Stimulated activated memory B cell treated with anti-CD40 and anti-IgM and Interleukin-4, amounts not matched to agents 10 μg/mL and 1 μg/mL and 100 μg/mL, for 72 hours (primary cell): ENCODE measurements at regions not wholly inside any gene's neighbourhood (a gene's known extent, or its start where the extent isn't known, plus 50 kb on each side); places are given as distances from the start of the nearest gene placed in this dataset.

Experiments used
- ATAC-seq: fragments of 150-1000 bp; cut with Tn5 transposase; 2 replicates; pipeline ENCODE4 v1.10.0; 2021
- H3K27ac Mint-ChIP-seq: one replicate; pipeline ENCODE4 v1.8.0; 2022; ENCODE audit warnings: mild to moderate bottlenecking, mixed read lengths
- H3K27me3 Mint-ChIP-seq: one replicate; pipeline ENCODE4 v1.8.0; 2022; ENCODE audit warnings: mixed read lengths
- H3K36me3 Mint-ChIP-seq: one replicate; pipeline ENCODE4 v1.8.0; 2022; ENCODE audit warnings: mixed read lengths
- H3K4me1 Mint-ChIP-seq: one replicate; pipeline ENCODE4 v1.8.0; 2022; ENCODE audit warnings: mixed read lengths
- H3K4me3 Mint-ChIP-seq: one replicate; pipeline ENCODE4 v1.8.0; 2022; ENCODE audit warnings: mild to moderate bottlenecking, moderate library complexity, mixed read lengths
- H3K9me3 Mint-ChIP-seq: one replicate; pipeline ENCODE4 v1.8.0; 2022; ENCODE audit warnings: mixed read lengths

DNA sequence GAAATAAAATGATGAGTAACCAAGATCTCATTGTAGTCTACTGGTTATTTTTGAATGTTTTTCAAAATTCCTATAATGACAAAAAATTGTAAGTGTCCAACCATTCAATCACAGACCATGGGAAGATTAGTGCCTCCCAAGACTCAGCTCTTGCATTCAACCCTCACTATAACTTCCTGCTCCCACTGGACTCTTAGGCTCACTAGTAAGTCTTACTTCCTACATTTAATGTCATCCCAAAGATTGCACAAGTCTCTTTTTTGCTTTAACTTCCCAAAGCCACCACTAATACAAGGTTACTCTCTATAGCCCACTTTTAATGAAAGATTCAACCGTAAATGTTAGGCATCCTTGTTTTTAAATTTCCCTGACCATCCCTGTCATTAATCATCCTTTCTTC, 111.9 kb upstream of the NRBF2 start:
- H3K36me3 Mint-ChIP-seq, result no peaks in the 10 kb centered on the region
- no peak for ATAC-seq
- H3K4me3 Mint-ChIP-seq, result no peak overlapping the region
- no peaks in the 10 kb centered on the region for H3K4me1 Mint-ChIP-seq
- no peak overlapping the region for H3K27ac Mint-ChIP-seq
- H3K9me3 Mint-ChIP-seq, result no peaks in the 10 kb centered on the region
- H3K27me3 Mint-ChIP-seq, result no peaks in the 10 kb centered on the region

- Mint-ChIP-seq H3K4me1 (peaks cover 12% of the 10 kb centered on the region), H3K27ac (no peak overlapping the region), H3K9me3 (no peaks in the 10 kb centered on the region), H3K4me3 (no peak overlapping the region), H3K27me3 (no peaks in the 10 kb centered on the region), H3K36me3 (no peaks in the 10 kb centered on the region)
- ATAC-seq, result peak; percentile 67
Measured at GRCh38 chr10:63013755-63014154, 119.4 kb upstream of the NRBF2 start.

GRCh38 chr10:63012623-63013022, 120.5 kb upstream of the NRBF2 start:
- H3K4me3 Mint-ChIP-seq, result no peak overlapping the region
- no peaks in the 10 kb centered on the region for H3K9me3 Mint-ChIP-seq
- H3K27me3 Mint-ChIP-seq, result no peaks in the 10 kb centered on the region
- no peak for ATAC-seq
- H3K27ac Mint-ChIP-seq, result peak overlapping the region; percentile 15
- H3K4me1 Mint-ChIP-seq, result peaks cover 12% of the 10 kb centered on the region
- no peaks in the 10 kb centered on the region for H3K36me3 Mint-ChIP-seq

GRCh38 chr10:63010203-63010602, 122.9 kb upstream of the NRBF2 start:
- Mint-ChIP-seq H3K27me3 (no peaks in the 10 kb centered on the region), H3K9me3 (no peaks in the 10 kb centered on the region), H3K27ac (no peak overlapping the region), H3K4me1 (peaks cover 12% of the 10 kb centered on the region), H3K4me3 (no peak overlapping the region), H3K36me3 (no peaks in the 10 kb centered on the region)
- ATAC-seq, result no peak

DNA sequence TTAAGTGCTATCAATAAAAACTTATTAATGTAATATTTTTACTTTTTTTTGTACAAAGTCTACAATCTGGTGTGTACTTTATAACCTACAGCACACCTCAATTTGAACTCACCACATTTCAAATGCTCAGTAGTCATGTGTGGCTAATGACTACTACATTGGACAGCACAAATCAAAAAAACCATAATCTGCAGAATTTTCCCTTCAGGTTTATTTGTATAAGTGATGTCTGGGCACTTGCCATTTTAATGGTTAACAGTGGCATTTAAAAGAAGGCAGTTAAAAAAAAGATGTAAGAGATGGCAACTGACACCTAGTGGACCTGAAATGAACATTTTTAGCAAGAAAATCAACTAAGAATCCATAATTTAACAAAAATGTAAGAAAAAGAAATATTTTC, 124.6 kb upstream of the NRBF2 start:
- Mint-ChIP-seq H3K4me1 (peaks cover 7% of the 10 kb centered on the region), H3K27ac (no peak overlapping the region)
- no peak for ATAC-seq

DNA sequence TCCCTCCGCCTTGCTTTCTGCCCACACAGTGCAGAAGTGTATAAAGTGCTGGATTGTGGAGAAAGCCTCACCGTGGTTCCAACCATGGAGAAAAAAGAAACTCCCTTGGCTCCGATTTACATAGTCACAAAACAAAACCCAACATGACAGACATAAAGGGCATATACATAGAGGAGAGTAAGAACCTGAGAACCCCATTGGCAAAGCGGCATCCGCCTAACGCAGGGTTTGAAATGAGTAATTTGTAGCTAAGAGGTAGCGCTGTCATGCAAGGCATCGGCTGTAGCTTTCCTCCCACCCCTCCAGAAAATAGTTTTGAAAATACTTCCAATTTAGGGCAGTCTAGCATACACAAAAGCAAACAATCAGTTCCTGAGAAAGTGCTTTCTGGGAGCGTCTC, 126.0 kb upstream of the NRBF2 start:
- Mint-ChIP-seq H3K27me3 (no peaks in the 10 kb centered on the region), H3K36me3 (no peaks in the 10 kb centered on the region), H3K4me1 (no peaks in the 10 kb centered on the region), H3K27ac (no peak overlapping the region), H3K4me3 (no peak overlapping the region), H3K9me3 (no peaks in the 10 kb centered on the region)
- no peak for ATAC-seq

More for the DNA sequence above, 124.6 kb upstream of the NRBF2 start:
- H3K27me3 Mint-ChIP-seq, result no peaks in the 10 kb centered on the region
- H3K4me3 Mint-ChIP-seq, result no peak overlapping the region
- H3K9me3 Mint-ChIP-seq, result no peaks in the 10 kb centered on the region
- H3K36me3 Mint-ChIP-seq, result no peaks in the 10 kb centered on the region

- ATAC-seq, result no peak
- no peak overlapping the region for H3K4me3 Mint-ChIP-seq
- H3K9me3 Mint-ChIP-seq, result no peaks in the 10 kb centered on the region
- H3K27me3 Mint-ChIP-seq, result no peaks in the 10 kb centered on the region
- no peaks in the 10 kb centered on the region for H3K4me1 Mint-ChIP-seq
- H3K27ac Mint-ChIP-seq, result no peak overlapping the region
- no peaks in the 10 kb centered on the region for H3K36me3 Mint-ChIP-seq
Measured at GRCh38 chr10:63005246-63005645, 127.9 kb upstream of the NRBF2 start.

GRCh38 chr10:63003816-63004453, 129.2 kb upstream of the NRBF2 start:
- Mint-ChIP-seq H3K4me1 (no peaks in the 10 kb centered on the region), H3K27me3 (peaks cover 3% of the 10 kb centered on the region), H3K9me3 (no peaks in the 10 kb centered on the region), H3K36me3 (no peaks in the 10 kb centered on the region), H3K4me3 (no peak overlapping the region), H3K27ac (no peak overlapping the region)
- ATAC-seq, result no peak

GRCh38 chr10:62996925-62997324, 136.2 kb upstream of the NRBF2 start:
- H3K27me3 Mint-ChIP-seq, result peaks cover 8% of the 10 kb centered on the region
- no peaks in the 10 kb centered on the region for H3K9me3 Mint-ChIP-seq
- H3K4me1 Mint-ChIP-seq, result peaks cover 22% of the 10 kb centered on the region
- no peak overlapping the region for H3K27ac Mint-ChIP-seq
- H3K36me3 Mint-ChIP-seq, result no peaks in the 10 kb centered on the region
- no peak for ATAC-seq
- H3K4me3 Mint-ChIP-seq, result no peak overlapping the region

DNA sequence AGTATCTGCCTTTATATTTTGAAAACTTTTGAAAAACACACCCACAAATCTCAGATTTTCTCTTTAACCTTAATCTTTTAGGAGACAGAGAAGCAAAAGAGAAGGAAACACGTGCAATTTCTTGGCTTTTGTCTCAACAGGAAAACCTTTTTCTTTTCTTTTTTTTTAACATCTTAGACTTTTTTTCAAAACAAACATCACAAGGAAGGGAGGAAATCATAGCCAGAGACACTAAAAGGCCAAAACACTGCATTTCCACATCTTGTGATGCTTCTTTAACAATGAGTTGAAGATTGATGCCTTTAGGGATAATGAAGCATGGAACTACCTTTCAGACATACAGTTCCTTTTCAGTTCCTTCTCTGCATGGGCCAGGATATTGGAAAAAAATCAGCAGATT, 136.6 kb upstream of the NRBF2 start:
- Mint-ChIP-seq H3K9me3 (no peaks in the 10 kb centered on the region), H3K27ac (no peak overlapping the region), H3K4me1 (peaks cover 27% of the 10 kb centered on the region), H3K4me3 (no peak overlapping the region), H3K27me3 (peaks cover 8% of the 10 kb centered on the region), H3K36me3 (no peaks in the 10 kb centered on the region)
- no peak for ATAC-seq

GRCh38 chr10:62993121-62993520, 140.0 kb upstream of the NRBF2 start:
- Mint-ChIP-seq H3K4me1 (peaks cover 27% of the 10 kb centered on the region), H3K4me3 (peak overlapping the region; percentile 65), H3K27me3 (no peaks in the 10 kb centered on the region), H3K36me3 (no peaks in the 10 kb centered on the region), H3K27ac (peak overlapping the region; percentile 94), H3K9me3 (no peaks in the 10 kb centered on the region)
- ATAC-seq, result no peak

DNA sequence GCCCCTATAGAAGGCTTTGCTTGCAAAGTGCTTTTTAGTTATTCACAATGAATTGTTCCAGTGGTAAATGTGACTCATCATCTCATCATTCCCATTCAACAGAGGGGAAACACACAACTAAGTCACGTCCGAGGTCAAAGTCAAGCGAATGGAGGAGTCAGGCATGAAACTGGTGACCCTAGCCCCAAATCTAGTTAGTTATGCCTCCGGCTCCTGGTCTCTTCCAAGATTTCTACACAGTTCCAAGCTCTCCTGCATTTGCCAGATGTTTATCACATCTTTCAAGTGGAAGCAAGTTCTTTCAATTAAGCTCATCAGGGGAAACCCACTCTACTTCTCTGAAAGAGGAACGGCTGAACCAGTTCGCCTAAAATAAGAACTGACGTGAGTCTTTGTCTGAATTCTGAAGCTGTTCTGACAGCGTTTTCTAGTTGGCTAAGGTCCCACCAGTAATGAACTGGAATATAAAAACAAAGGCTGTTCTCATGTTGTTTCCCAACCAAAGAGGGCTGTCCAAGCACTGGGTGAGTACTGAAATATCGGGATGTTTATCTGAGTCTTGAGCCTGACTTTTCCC, 140.9 kb upstream of the NRBF2 start:
- H3K4me1 Mint-ChIP-seq, result peaks cover 27% of the 10 kb centered on the region
- peak overlapping the region; percentile 65 for H3K4me3 Mint-ChIP-seq
- no peaks in the 10 kb centered on the region for H3K27me3 Mint-ChIP-seq
- peak overlapping the region; percentile 94 for H3K27ac Mint-ChIP-seq
- ATAC-seq, result peak; percentile 86
- no peaks in the 10 kb centered on the region for H3K36me3 Mint-ChIP-seq
- no peaks in the 10 kb centered on the region for H3K9me3 Mint-ChIP-seq

DNA sequence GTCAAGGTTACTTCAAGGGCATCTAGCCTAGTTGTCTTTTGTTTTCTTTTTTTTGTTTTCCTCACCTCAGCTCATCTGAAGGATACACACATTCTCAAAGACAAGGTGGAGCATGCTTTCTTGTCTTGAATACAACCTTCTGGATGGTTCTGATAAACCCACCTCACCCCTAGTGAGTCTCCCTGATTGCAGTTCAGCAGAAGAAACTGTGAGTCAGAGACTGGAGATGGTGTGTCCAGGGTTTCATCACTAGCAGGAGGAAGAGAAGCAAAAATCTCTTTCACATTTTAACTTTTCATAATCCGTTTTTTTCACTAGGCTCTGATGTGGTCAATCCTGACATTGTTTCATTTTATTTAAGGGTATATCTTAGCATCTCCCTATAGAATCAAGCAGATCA, 143.0 kb upstream of the NRBF2 start:
- no peaks in the 10 kb centered on the region for H3K9me3 Mint-ChIP-seq
- no peak overlapping the region for H3K4me3 Mint-ChIP-seq
- H3K27me3 Mint-ChIP-seq, result no peaks in the 10 kb centered on the region
- H3K36me3 Mint-ChIP-seq, result no peaks in the 10 kb centered on the region
- H3K27ac Mint-ChIP-seq, result no peak overlapping the region
- H3K4me1 Mint-ChIP-seq, result peaks cover 23% of the 10 kb centered on the region
- no peak for ATAC-seq

DNA sequence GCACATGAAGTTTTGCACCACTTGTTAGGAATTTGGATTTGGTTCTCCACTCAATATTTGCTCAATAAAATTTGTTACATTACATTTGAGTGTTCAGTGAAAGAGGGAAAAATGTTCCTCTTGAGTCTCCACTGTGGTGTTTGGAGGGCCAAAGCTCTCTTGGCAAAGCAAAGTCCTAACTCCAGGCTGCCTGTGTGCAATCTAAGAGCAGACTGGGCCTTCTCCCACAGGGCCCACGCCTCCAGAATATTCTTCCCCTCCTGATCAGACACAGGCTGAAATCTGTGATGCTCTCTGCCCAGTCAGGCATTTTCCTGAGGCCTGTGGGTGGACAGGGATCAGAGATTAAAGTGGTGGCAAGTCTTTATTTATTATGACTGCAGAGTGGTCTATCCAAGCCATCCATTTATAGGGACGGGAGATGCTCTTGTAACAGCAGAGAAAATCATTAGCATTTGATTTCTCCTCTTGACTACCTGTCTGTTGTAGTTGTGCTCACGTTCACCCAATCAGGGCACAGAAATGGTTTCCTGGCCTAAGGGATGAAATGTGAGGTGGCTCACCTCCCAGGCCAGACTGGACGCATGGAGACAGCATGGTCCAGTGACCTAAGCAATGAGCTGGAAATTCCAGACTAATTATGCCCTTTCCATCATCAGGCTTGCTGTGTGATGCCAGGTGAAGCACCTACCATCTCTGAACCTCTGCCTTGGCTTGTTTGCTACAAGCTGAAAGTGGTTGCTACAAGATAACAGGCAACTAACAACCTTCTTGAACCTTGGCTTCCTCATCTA, 147.1 kb upstream of the NRBF2 start:
- Mint-ChIP-seq H3K36me3 (no peaks in the 10 kb centered on the region), H3K9me3 (no peaks in the 10 kb centered on the region), H3K4me1 (no peaks in the 10 kb centered on the region), H3K4me3 (no peak overlapping the region), H3K27me3 (no peaks in the 10 kb centered on the region), H3K27ac (no peak overlapping the region)
- ATAC-seq, result no peak

DNA sequence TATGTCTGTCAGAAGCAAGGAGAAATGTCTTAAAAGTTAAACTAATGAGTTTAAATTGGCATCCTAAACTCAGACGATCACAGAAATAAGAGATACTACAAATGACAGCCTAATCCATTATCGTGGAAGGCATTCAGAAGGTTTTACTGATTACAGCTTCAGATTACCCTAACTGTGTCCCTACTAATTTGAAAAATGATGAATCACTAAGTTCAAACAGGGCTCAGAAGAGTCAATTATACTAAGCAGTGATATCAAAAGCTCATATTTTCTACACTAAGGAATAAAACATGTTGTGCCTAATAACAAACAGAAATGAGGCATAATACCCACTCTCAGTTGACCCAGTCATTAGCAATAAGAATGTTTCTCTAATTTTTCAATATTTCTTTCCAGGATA, 152.0 kb upstream of the NRBF2 start:
- no peak overlapping the region for H3K4me3 Mint-ChIP-seq
- H3K27me3 Mint-ChIP-seq, result no peaks in the 10 kb centered on the region
- peaks cover 3% of the 10 kb centered on the region for H3K9me3 Mint-ChIP-seq
- H3K4me1 Mint-ChIP-seq, result no peaks in the 10 kb centered on the region
- no peak overlapping the region for H3K27ac Mint-ChIP-seq
- H3K36me3 Mint-ChIP-seq, result no peaks in the 10 kb centered on the region
- ATAC-seq, result no peak

GRCh38 chr10:62980687-62981086, 152.4 kb upstream of the NRBF2 start:
- ATAC-seq, result no peak
- no peaks in the 10 kb centered on the region for H3K4me1 Mint-ChIP-seq
- no peak overlapping the region for H3K4me3 Mint-ChIP-seq
- no peak overlapping the region for H3K27ac Mint-ChIP-seq
- no peaks in the 10 kb centered on the region for H3K36me3 Mint-ChIP-seq
- H3K27me3 Mint-ChIP-seq, result no peaks in the 10 kb centered on the region
- peaks cover 3% of the 10 kb centered on the region for H3K9me3 Mint-ChIP-seq
